ENCODE measurements at regions not wholly inside any gene's neighbourhood (a gene's known extent, or its start where the extent isn't known, plus 50 kb on each side); places are given as distances from the start of the nearest gene placed in this dataset.

GRCh38 chr11:13094930-13095687, 86.0 kb downstream of the RASSF10 start:
- BruUV-seq (replicated peaks): no TSS peak
- H3K4me2 ChIP-seq (ENCODE audit: low read depth, low read length): no peak overlapping the region
- no peak for ATAC-seq
- no peak for FAIRE-seq
- H3K27ac ChIP-seq (ENCODE audit: extremely low read length, insufficient read depth, low read length): no peak overlapping the region
- peaks cover 42% of the 10 kb centered on the region for H3K4me1 ChIP-seq (ENCODE audit: insufficient read depth, low read length)
- H3K27me3 ChIP-seq (ENCODE audit: control insufficient read depth in 1 of 2, insufficient read depth in 2 of 2, low read length in 2 of 2): no peaks in the 10 kb centered on the region; a peak in 2 of 5 replicates
- H4K20me1 ChIP-seq (ENCODE audit: insufficient read depth, low read length): no peaks in the 10 kb centered on the region
- H3K9me3 ChIP-seq (ENCODE audit: low read length): no peaks in the 10 kb centered on the region
- no peak for DNase-seq (ENCODE audit: low spot score)
- in situ Hi-C loops (cut with HindIII; ENCODE audit: extremely low pct_ligation_motif_present, low pct_unique_long_range_greater_than_20kb): no loop called here
- no peaks in the 10 kb centered on the region for H3K79me2 ChIP-seq (ENCODE audit: insufficient read depth, low read length)
- H3K4me3 ChIP-seq (replicated peaks in 1 of 3; ENCODE audit: insufficient read depth in 1 of 3, low read depth in 2 of 3, low read length in 3 of 3): no peak overlapping the region
- POLR2A ChIA-PET: no interaction called here
- H3K36me3 ChIP-seq (replicated peaks in 1 of 2; ENCODE audit: control insufficient read depth in 1 of 2, insufficient read depth in 2 of 2, low read length in 2 of 2): no peaks in the 10 kb centered on the region
- H2AFZ ChIP-seq (ENCODE audit: low read length): no peak overlapping the region
- H3K9ac ChIP-seq (ENCODE audit: insufficient read depth, low read depth, low read length): no peak overlapping the region
- CTCF ChIA-PET (ENCODE audit: low intra/inter-chr PET ratio, low total read pairs): no interaction called here
- TF ChIP-seq MED13 (CRISPR knock-in tag; IDR thresholded peaks at IDR 0.05): no peak
- peak; percentile 55 for TF ChIP-seq MAFF (IDR thresholded peaks at IDR 0.05; ENCODE audit: low read depth, low read length)
- no peak for TF ChIP-seq MBD4 (IDR thresholded peaks at IDR 0.05; ENCODE audit: borderline replicate concordance, low read length)
- 0 out of 2 replicates have a peak, but pooled peaks have one; percentile 17 for TF ChIP-seq MAX (IDR thresholded peaks at IDR 0.05)
- peak; percentile 65 to 74 for TF ChIP-seq MAFK (conservative IDR thresholded peaks at IDR 0.05 in 1 of 2, IDR thresholded peaks at IDR 0.05 in 1 of 2; ENCODE audit: low read length in 2 of 2)
- intact Hi-C loops (cut with micrococcal nuclease; ENCODE audit: unreplicated experiment): loop anchor here (10.0 kb wide), 1 partner anchor 50 kb away; no protein-coding TSS in a partner anchor
- 7% methylated on average over 6 of the region's 6 CpGs for WGBS (ENCODE audit: low lambda C conversion rate)

GRCh38 chr11:13098063-13098462, 88.9 kb downstream of the RASSF10 start:
- in situ Hi-C loops (cut with HindIII; ENCODE audit: extremely low pct_ligation_motif_present, low pct_unique_long_range_greater_than_20kb) (no loop called here), intact Hi-C loops (cut with micrococcal nuclease; ENCODE audit: unreplicated experiment) (loop anchor here (10.0 kb wide), 1 partner anchor 47 kb away; no protein-coding TSS in a partner anchor)
- peaks cover 23% of the 10 kb centered on the region; the same call in 1 of the 2 replicates for H3K4me1 ChIP-seq (ENCODE audit: insufficient read depth, low read length)
- POLR2A ChIA-PET: interaction anchor here (1.3 kb wide), 1 partner anchor 17 kb away, joined by 5 read pairs; no protein-coding TSS in a partner anchor
- no TSS peak for BruUV-seq (replicated peaks)
- WGBS (ENCODE audit: low lambda C conversion rate): 13% methylated on average over 3 of the region's 3 CpGs
- H3K27me3 ChIP-seq (ENCODE audit: control insufficient read depth in 1 of 2, insufficient read depth in 2 of 2, low read length in 2 of 2): no peaks in the 10 kb centered on the region; a peak in 1 of 5 replicates
- no peaks in the 10 kb centered on the region for H3K36me3 ChIP-seq (replicated peaks in 1 of 2; ENCODE audit: control insufficient read depth in 1 of 2, insufficient read depth in 2 of 2, low read length in 2 of 2)
- no peak overlapping the region for H3K9ac ChIP-seq (ENCODE audit: insufficient read depth, low read depth, low read length)
- no peak overlapping the region for H3K4me3 ChIP-seq (replicated peaks in 1 of 3; ENCODE audit: insufficient read depth in 1 of 3, low read depth in 2 of 3, low read length in 3 of 3)
- ATAC-seq (peak; percentile 55; the same call in 2 of the 3 replicates), DNase-seq (ENCODE audit: low spot score) (peak; percentile 42), FAIRE-seq (no peak)
- no peaks in the 10 kb centered on the region for H3K79me2 ChIP-seq (ENCODE audit: insufficient read depth, low read length)
- no peak overlapping the region for H2AFZ ChIP-seq (ENCODE audit: low read length)
- CTCF ChIA-PET (ENCODE audit: low intra/inter-chr PET ratio, low total read pairs): no interaction called here
- no peaks in the 10 kb centered on the region for H4K20me1 ChIP-seq (ENCODE audit: insufficient read depth, low read length)
- H3K27ac ChIP-seq (ENCODE audit: extremely low read length, insufficient read depth, low read length): no peak overlapping the region
- H3K9me3 ChIP-seq (ENCODE audit: low read length): no peaks in the 10 kb centered on the region
- H3K4me2 ChIP-seq (ENCODE audit: low read depth, low read length): no peak overlapping the region
- TF ChIP-seq HNRNPK (IDR thresholded peaks at IDR 0.05; ENCODE audit: low read depth, low read length, poor library complexity, severe bottlenecking) (no peak), MAFF (IDR thresholded peaks at IDR 0.05; ENCODE audit: low read depth, low read length) (no peak), TRIM24 (CRISPR knock-in tag; IDR thresholded peaks at IDR 0.05) (no peak), CEBPB (IDR thresholded peaks at IDR 0.05; ENCODE audit: borderline replicate concordance, low read depth, low read length) (peak; percentile 83), SETDB1 (CRISPR knock-in tag; IDR thresholded peaks at IDR 0.05; ENCODE audit: borderline replicate concordance) (no peak), ZNF460 (CRISPR knock-in tag; IDR thresholded peaks at IDR 0.05; ENCODE audit: borderline replicate concordance) (no peak), HNRNPL (IDR thresholded peaks at IDR 0.05; ENCODE audit: low read depth, low read length) (0 out of 2 replicates have a peak, but pooled peaks have one; percentile 35), ZNF121 (CRISPR knock-in tag; IDR thresholded peaks at IDR 0.05) (no peak), ZBTB14 (CRISPR knock-in tag; IDR thresholded peaks at IDR 0.05) (no peak), GRHL1 (CRISPR knock-in tag; conservative IDR thresholded peaks at IDR 0.05) (no peak), ZNF660 (CRISPR knock-in tag; IDR thresholded peaks at IDR 0.05; ENCODE audit: borderline replicate concordance, low read depth) (no peak)

Measured in HepG2 (cell line).